HFFc6 (cell line): ENCODE measurements at regions not wholly inside any gene's neighbourhood (a gene's known extent, or its start where the extent isn't known, plus 50 kb on each side); places are given as distances from the start of the nearest gene placed in this dataset.

Source experiments
- DNase-seq: peaks from one replicate; pipeline ENCODE4 v3.0.0-alpha.2; 2018
- H3K27ac Mint-ChIP-seq: 2 replicates; pipeline ENCODE4 v1.8.0; 2020; ENCODE audit warnings: mild to moderate bottlenecking, mixed read lengths
- H3K27me3 Mint-ChIP-seq: 2 replicates; pipeline ENCODE4 v1.8.0; 2021; ENCODE audit warnings: mild to moderate bottlenecking, moderate library complexity, mixed read lengths; ENCODE audit not compliant: insufficient read depth
- H3K36me3 Mint-ChIP-seq: 2 replicates; pipeline ENCODE4 v1.8.0; 2021; ENCODE audit warnings: low read depth, mixed read lengths
- H3K4me1 Mint-ChIP-seq: 2 replicates; pipeline ENCODE4 v1.8.0; 2020; ENCODE audit warnings: low read depth, mixed read lengths
- H3K4me3 Mint-ChIP-seq: 2 replicates; pipeline ENCODE4 v1.8.0; 2020; ENCODE audit warnings: mild to moderate bottlenecking, moderate library complexity, mixed read lengths
- H3K9me3 Mint-ChIP-seq: 2 replicates; pipeline ENCODE4 v1.8.0; 2020; ENCODE audit warnings: mild to moderate bottlenecking, mixed read lengths
- CTCF ChIP-seq: fragments of 200-600 bp; sonication (generic); IDR thresholded peaks from 2 replicates; pipeline ENCODE4 v1.5.0; 2021; ENCODE audit warnings: antibody characterized with exemption, mild to moderate bottlenecking

DNA sequence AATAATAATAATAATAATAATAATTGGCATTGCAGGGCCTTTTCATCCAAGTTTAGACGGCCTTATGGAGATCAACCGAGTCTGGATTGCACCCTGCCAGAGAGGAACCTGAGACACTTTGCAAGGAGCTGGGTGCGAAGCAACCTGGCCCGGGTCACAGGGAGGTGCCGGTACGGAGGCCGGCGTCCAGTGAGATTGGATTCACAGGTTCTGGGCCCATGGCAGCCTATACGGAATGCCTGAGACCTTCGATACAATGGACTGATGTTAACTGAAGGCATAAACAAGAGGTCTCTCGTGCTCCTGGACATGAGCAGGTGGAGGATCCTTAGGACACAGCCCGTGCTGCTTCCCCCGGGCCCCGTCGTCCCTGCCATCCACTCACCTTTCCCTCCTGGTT lies 416.5 kb upstream of the SALL3 start:
- Mint-ChIP-seq H3K36me3 (peaks cover 11% of the 10 kb centered on the region; the same call in 1 of the 2 replicates), H3K4me3 (no peak overlapping the region), H3K4me1 (no peaks in the 10 kb centered on the region), H3K27me3 (peaks cover 2% of the 10 kb centered on the region), H3K9me3 (peaks cover 65% of the 10 kb centered on the region), H3K27ac (no peak overlapping the region)
- no peak for DNase-seq
- no peak for TF ChIP-seq CTCF

DNA sequence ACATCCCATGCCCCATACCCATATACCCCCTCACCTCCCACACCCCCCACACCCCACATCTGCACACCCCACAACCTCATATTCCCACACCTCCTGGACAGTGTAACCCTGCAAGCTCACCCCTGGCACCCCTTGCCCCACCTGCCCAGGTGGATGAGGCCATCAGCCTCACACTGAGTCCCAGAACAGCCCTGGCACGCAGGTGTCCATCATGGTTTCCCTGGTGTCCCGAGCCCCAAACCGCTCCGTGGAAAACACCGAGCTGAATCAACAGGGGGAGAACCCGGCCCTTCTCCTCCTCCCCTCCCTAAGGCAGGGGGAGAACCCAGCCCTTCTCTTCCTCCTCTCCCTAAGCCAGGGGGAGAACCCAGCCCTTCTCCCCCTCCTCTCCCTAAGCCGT lies 415.6 kb upstream of the SALL3 start:
- no peaks in the 10 kb centered on the region for H3K4me1 Mint-ChIP-seq
- no peak overlapping the region for H3K4me3 Mint-ChIP-seq
- DNase-seq: no peak
- peaks cover 2% of the 10 kb centered on the region for H3K27me3 Mint-ChIP-seq
- peaks cover 11% of the 10 kb centered on the region; the same call in 1 of the 2 replicates for H3K36me3 Mint-ChIP-seq
- H3K9me3 Mint-ChIP-seq: peaks cover 64% of the 10 kb centered on the region
- no peak overlapping the region for H3K27ac Mint-ChIP-seq
- no peak for TF ChIP-seq CTCF

- no peak for DNase-seq
- Mint-ChIP-seq H3K27ac (no peak overlapping the region), H3K36me3 (peaks cover 11% of the 10 kb centered on the region; the same call in 1 of the 2 replicates), H3K4me1 (no peaks in the 10 kb centered on the region), H3K27me3 (no peaks in the 10 kb centered on the region; the same call in none of the 2 replicates), H3K4me3 (no peak overlapping the region), H3K9me3 (peaks cover 65% of the 10 kb centered on the region)
- no peak for TF ChIP-seq CTCF
Observed at GRCh38 chr18:78564518-78564917, 415.1 kb upstream of the SALL3 start.

DNA sequence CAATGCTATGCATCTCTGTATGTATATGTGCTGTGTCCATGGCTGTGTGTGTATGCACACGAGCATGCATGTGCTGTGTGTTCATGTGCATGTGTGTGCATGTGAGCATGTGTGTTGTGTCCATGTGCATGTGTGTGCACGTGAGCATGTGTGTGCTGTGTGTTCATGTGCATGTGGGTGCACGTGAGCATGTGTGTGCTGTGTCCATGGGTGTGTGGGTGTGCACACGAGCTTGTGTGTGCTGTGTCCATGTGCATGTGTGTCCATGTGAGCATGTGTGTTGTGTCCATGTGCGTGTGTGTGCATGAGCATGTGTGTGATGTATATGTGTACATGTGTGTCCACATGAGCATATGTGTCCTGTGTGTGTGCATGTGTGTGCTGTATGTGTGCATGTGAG lies 414.4 kb upstream of the SALL3 start:
- Mint-ChIP-seq H3K4me1 (no peaks in the 10 kb centered on the region), H3K4me3 (no peak overlapping the region)

DNA sequence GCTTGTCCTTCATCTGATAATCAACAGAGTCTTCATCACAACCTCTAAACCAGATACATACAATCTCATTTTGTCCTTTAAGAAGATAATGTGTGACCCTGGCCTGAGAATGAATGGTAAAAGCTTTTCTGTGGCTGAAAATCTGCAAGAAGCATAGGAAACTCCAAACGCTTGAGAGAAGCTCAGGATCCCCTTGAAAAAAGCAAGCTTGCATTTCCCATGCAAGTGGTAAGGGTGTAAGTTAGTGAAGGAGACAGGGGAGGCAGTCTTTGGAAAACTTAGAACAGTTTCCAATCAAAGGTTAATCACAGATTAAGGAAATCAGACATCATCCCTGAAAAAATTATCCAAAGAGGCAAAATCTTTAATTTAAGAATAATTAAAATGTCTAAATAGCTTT lies 413.6 kb upstream of the SALL3 start:
- TF ChIP-seq CTCF: no peak
- H3K27ac Mint-ChIP-seq: no peak overlapping the region
- H3K4me3 Mint-ChIP-seq: no peak overlapping the region
- H3K9me3 Mint-ChIP-seq: peaks cover 64% of the 10 kb centered on the region
- DNase-seq: no peak
- H3K4me1 Mint-ChIP-seq: no peaks in the 10 kb centered on the region
- H3K27me3 Mint-ChIP-seq: no peaks in the 10 kb centered on the region; the same call in none of the 2 replicates
- H3K36me3 Mint-ChIP-seq: peaks cover 12% of the 10 kb centered on the region; the same call in 1 of the 2 replicates

More for the DNA sequence above, 414.4 kb upstream of the SALL3 start:
- H3K27me3 Mint-ChIP-seq: no peaks in the 10 kb centered on the region; the same call in none of the 2 replicates
- no peak for DNase-seq
- H3K36me3 Mint-ChIP-seq: peaks cover 11% of the 10 kb centered on the region; the same call in 1 of the 2 replicates
- no peak overlapping the region for H3K27ac Mint-ChIP-seq
- no peak for TF ChIP-seq CTCF
- peaks cover 66% of the 10 kb centered on the region for H3K9me3 Mint-ChIP-seq

- Mint-ChIP-seq H3K4me1 (no peaks in the 10 kb centered on the region), H3K36me3 (peaks cover 15% of the 10 kb centered on the region; the same call in 1 of the 2 replicates), H3K4me3 (no peak overlapping the region), H3K27me3 (no peaks in the 10 kb centered on the region; the same call in none of the 2 replicates), H3K27ac (no peak overlapping the region), H3K9me3 (peaks cover 69% of the 10 kb centered on the region)
- DNase-seq: no peak
- TF ChIP-seq CTCF: no peak
Observed at GRCh38 chr18:78566720-78567119, 412.9 kb upstream of the SALL3 start.
